ENCODE measurements at regions not wholly inside any gene's neighbourhood (a gene's known extent, or its start where the extent isn't known, plus 50 kb on each side); places are given as distances from the start of the nearest gene placed in this dataset.

DNA sequence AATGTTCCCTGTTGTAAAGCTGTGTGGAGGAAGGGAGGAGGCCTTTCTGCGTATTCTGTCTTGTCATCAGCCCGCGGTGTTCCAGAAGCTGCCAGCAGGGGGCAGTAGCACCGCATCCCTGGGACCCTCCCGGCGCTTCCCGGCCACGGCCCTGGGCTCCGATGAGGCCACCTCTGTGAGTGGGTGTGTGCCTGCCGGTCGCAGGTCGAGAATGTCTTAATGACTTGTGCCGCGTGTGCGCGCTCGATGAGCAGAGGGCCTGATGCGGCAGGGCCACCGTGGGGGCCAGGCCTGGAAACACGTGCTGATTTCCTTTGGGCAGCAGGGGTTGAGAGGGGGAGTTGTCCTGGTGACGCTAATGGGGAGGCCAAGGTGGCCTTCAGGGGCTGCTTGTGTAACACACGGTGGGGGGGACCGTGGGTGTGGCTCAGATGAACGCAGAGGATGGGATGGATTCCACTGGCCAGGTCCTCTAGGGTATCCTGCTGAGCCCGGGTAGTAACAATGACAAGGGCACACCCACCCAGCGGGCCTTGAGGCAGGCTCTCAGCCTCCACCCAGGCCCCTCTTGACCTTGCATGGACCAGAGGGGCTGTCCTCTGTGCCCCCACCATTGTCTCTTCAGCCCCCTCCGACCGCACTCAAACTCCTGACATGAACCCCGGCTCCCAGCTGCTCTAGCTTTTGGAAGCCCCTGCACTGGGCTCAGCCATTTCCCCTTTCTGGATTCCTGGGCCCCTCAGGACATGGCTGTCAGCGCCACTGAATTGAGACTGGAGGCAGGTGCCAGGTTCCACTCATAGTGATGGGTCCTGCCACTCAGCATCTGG is 135.9 kb upstream of the PODXL start:
- Histone ChIP-seq H3F3A (ENCODE audit: low read depth) (no peaks in the 10 kb centered on the region), H3K27me3 (ENCODE audit: insufficient read depth, low read length, poor library complexity, severe bottlenecking) (no peaks in the 10 kb centered on the region), H3K9me3 (ENCODE audit: insufficient read depth, low read depth, low read length) (no peaks in the 10 kb centered on the region), H3K9ac (ENCODE audit: low read depth, low read length, poor library complexity, severe bottlenecking) (no peak overlapping the region), H3K4me3 (ENCODE audit: low read length, poor library complexity, severe bottlenecking) (no peak overlapping the region), H3K9me2 (replicated peaks; ENCODE audit: low read depth, low read length) (no peaks in the 10 kb centered on the region), H2AFZ (ENCODE audit: low read length) (peak overlapping the region; percentile 51; the same call in 1 of the 2 replicates), H3K36me3 (ENCODE audit: insufficient read depth, low read length) (no peaks in the 10 kb centered on the region), H3K4me1 (ENCODE audit: insufficient read depth, low read length, poor library complexity, severe bottlenecking) (no peaks in the 10 kb centered on the region), H4K20me1 (ENCODE audit: insufficient read depth, low read length, poor library complexity, severe bottlenecking) (no peaks in the 10 kb centered on the region), H3K79me2 (ENCODE audit: insufficient read depth, low read length) (no peaks in the 10 kb centered on the region), H3K4me2 (ENCODE audit: low read depth, low read length, poor library complexity, severe bottlenecking) (no peak overlapping the region)
- TF ChIP-seq, protein P1, sequence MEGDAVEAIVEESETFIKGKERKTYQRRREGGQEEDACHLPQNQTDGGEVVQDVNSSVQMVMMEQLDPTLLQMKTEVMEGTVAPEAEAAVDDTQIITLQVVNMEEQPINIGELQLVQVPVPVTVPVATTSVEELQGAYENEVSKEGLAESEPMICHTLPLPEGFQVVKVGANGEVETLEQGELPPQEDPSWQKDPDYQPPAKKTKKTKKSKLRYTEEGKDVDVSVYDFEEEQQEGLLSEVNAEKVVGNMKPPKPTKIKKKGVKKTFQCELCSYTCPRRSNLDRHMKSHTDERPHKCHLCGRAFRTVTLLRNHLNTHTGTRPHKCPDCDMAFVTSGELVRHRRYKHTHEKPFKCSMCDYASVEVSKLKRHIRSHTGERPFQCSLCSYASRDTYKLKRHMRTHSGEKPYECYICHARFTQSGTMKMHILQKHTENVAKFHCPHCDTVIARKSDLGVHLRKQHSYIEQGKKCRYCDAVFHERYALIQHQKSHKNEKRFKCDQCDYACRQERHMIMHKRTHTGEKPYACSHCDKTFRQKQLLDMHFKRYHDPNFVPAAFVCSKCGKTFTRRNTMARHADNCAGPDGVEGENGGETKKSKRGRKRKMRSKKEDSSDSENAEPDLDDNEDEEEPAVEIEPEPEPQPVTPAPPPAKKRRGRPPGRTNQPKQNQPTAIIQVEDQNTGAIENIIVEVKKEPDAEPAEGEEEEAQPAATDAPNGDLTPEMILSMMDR (conservative IDR thresholded peaks at IDR 0.05; ENCODE audit: low read length): peak; percentile 87
- no peak for TF ChIP-seq EZH2phosphoT487 (IDR thresholded peaks at IDR 0.05; ENCODE audit: borderline replicate concordance)

DNA sequence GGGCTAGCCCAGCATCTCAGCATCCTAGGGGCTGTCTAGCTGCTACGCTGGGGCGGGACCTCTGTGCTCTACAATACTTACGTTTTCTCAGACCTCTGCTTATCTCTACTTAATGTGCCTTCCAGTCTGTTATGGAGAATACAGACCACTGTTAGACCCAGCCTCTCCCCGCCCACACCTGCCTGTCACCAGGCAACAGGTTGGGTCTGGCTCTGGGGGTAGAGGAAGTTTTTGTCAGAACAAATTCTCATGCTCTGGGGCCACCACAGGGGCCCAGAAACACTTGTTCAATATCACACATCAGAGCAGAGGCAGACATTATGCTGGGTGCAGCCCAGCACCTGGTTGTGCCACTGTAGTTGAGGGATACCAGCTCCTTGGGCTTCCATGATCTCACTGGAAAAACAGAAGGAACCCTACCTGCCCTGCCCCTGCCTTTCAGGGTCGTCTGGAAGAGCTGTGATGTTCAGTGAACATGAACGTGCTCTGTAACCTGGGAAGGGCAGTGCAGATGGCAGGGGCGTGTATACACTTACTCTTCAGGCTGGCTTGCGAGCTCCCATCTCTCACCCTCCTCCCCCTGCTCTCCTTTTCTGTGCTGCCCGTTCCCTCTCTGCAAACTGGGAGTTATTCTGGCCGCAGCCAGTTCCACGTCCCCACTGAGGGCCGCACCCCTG is 135.2 kb upstream of the PODXL start:
- Histone ChIP-seq H3K4me1 (ENCODE audit: insufficient read depth, low read length, poor library complexity, severe bottlenecking) (no peaks in the 10 kb centered on the region), H3K9me3 (ENCODE audit: insufficient read depth, low read depth, low read length) (no peaks in the 10 kb centered on the region), H3K4me3 (ENCODE audit: low read length, poor library complexity, severe bottlenecking) (no peak overlapping the region), H3K79me2 (ENCODE audit: insufficient read depth, low read length) (no peaks in the 10 kb centered on the region), H3F3A (ENCODE audit: low read depth) (no peaks in the 10 kb centered on the region), H3K27me3 (ENCODE audit: insufficient read depth, low read length, poor library complexity, severe bottlenecking) (no peaks in the 10 kb centered on the region), H2AFZ (ENCODE audit: low read length) (peak overlapping the region; percentile 51; the same call in 1 of the 2 replicates), H4K20me1 (ENCODE audit: insufficient read depth, low read length, poor library complexity, severe bottlenecking) (no peaks in the 10 kb centered on the region), H3K9me2 (replicated peaks; ENCODE audit: low read depth, low read length) (no peaks in the 10 kb centered on the region), H3K36me3 (ENCODE audit: insufficient read depth, low read length) (no peaks in the 10 kb centered on the region), H3K9ac (ENCODE audit: low read depth, low read length, poor library complexity, severe bottlenecking) (no peak overlapping the region), H3K4me2 (ENCODE audit: low read depth, low read length, poor library complexity, severe bottlenecking) (no peak overlapping the region)
- no peak for TF ChIP-seq EZH2phosphoT487 (IDR thresholded peaks at IDR 0.05; ENCODE audit: borderline replicate concordance)
- TF ChIP-seq, protein P1 (conservative IDR thresholded peaks at IDR 0.05; ENCODE audit: low read length): no peak

DNA sequence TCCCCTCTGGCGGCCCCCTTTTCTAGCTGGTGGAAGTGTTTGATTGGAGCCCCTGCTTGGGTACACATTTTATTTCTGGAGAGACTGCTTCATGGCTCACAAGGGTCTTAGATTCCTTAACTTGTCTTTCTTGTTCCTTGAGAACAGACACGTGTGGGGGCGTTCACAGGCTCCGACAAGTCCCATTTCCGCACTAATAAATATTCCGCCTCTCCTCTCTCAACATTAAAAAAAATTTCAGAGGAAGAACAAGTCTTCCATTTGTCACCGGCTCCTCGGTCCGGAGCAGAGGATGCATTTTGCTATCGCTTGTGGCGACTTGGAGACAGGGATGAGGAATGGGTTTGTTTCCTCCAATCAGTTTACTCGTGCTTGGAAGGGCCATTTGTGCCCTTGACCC is 134.0 kb upstream of the PODXL start:
- no peaks in the 10 kb centered on the region for H3K9me3 ChIP-seq (ENCODE audit: insufficient read depth, low read depth, low read length)

More for the DNA sequence above, 134.0 kb upstream of the PODXL start:
- Histone ChIP-seq H3K4me2 (ENCODE audit: low read depth, low read length, poor library complexity, severe bottlenecking) (no peak overlapping the region), H3K36me3 (ENCODE audit: insufficient read depth, low read length) (no peaks in the 10 kb centered on the region), H4K20me1 (ENCODE audit: insufficient read depth, low read length, poor library complexity, severe bottlenecking) (no peaks in the 10 kb centered on the region), H3F3A (ENCODE audit: low read depth) (no peaks in the 10 kb centered on the region), H3K9me2 (replicated peaks; ENCODE audit: low read depth, low read length) (no peaks in the 10 kb centered on the region), H3K4me3 (ENCODE audit: low read length, poor library complexity, severe bottlenecking) (no peak overlapping the region), H3K27me3 (ENCODE audit: insufficient read depth, low read length, poor library complexity, severe bottlenecking) (no peaks in the 10 kb centered on the region), H3K79me2 (ENCODE audit: insufficient read depth, low read length) (no peaks in the 10 kb centered on the region), H3K4me1 (ENCODE audit: insufficient read depth, low read length, poor library complexity, severe bottlenecking) (no peaks in the 10 kb centered on the region), H3K9ac (ENCODE audit: low read depth, low read length, poor library complexity, severe bottlenecking) (no peak overlapping the region), H2AFZ (ENCODE audit: low read length) (no peak overlapping the region)
- no peak for TF ChIP-seq EZH2phosphoT487 (IDR thresholded peaks at IDR 0.05; ENCODE audit: borderline replicate concordance)
- TF ChIP-seq, protein P1 (conservative IDR thresholded peaks at IDR 0.05; ENCODE audit: low read length): no peak
